GM12864 (cell line): ENCODE measurements at regions not wholly inside any gene's neighbourhood (a gene's known extent, or its start where the extent isn't known, plus 50 kb on each side); places are given as distances from the start of the nearest gene placed in this dataset.
"Not testable (repeated sequence)": the region's sequence is repeated elsewhere in the genome, so short reads cannot be mapped to it uniquely, and the experiment has no call there.

ENCODE experiments used
- DNase-seq: peaks from one replicate; pipeline ENCODE4 v3.0.0-alpha.2; 2011; ENCODE audit warnings: low read depth
- H3K4me3 ChIP-seq: 2 replicates; pipeline ENCODE4 v1.5.1; 2011; ENCODE audit warnings: mild to moderate bottlenecking, low read depth, low read length, control low read depth
- TF ChIP-seq, protein P1 (sequence below): IDR thresholded peaks from 2 replicates; pipeline ENCODE4 v1.5.1; 2011; ENCODE audit warnings: low read depth, mild to moderate bottlenecking, moderate library complexity, low read length, control low read depth, inconsistent platforms; ENCODE audit errors: missing control alignments

DNA sequence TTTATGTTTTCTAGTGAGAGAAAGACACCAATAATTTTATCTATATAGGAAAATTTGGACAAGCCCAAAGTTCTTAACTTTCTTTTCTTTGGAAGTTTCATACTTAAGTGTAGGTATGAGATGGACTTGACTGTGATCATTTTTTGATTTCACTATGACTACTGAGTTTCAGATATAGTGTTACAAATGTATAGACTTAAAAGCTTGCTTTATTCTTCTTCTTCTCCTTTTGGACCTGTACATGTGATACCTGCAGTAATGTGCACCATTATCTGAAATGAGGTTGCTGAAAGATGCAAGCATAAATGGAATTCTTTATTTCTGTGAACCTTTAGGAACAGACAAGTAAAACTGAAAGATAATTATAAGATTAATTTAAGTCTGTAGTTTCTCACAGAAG, 743.4 kb upstream of the AMELY start:
- TF ChIP-seq, protein P1, sequence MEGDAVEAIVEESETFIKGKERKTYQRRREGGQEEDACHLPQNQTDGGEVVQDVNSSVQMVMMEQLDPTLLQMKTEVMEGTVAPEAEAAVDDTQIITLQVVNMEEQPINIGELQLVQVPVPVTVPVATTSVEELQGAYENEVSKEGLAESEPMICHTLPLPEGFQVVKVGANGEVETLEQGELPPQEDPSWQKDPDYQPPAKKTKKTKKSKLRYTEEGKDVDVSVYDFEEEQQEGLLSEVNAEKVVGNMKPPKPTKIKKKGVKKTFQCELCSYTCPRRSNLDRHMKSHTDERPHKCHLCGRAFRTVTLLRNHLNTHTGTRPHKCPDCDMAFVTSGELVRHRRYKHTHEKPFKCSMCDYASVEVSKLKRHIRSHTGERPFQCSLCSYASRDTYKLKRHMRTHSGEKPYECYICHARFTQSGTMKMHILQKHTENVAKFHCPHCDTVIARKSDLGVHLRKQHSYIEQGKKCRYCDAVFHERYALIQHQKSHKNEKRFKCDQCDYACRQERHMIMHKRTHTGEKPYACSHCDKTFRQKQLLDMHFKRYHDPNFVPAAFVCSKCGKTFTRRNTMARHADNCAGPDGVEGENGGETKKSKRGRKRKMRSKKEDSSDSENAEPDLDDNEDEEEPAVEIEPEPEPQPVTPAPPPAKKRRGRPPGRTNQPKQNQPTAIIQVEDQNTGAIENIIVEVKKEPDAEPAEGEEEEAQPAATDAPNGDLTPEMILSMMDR = no peak
- no peak for DNase-seq
- H3K4me3 ChIP-seq = no peak overlapping the region

DNA sequence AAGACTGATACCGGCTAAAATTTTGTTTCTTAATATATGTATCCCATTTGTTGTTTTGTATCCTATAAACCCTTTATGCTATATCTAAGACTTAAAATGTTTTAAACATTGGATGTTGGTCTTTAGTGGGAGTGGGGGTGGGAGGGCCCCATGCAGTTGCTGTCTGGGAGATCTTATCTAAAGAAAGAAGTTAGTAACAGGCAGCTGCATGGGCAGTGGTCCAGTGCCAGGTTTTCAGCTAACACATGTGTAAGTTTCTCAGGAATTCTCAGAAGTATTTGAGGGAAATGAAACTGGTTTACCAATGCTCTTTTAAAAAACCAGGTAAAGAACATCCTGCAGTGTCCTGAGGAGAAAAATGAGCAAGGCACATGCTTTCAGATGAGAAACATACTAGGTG, 738.3 kb upstream of the AMELY start:
- not testable (repeated sequence) for DNase-seq

More for the DNA sequence above, 738.3 kb upstream of the AMELY start:
- H3K4me3 ChIP-seq = not testable (repeated sequence)
